ENCODE measurements at regions not wholly inside any gene's neighbourhood (a gene's known extent, or its start where the extent isn't known, plus 50 kb on each side); places are given as distances from the start of the nearest gene placed in this dataset.
"Not testable (repeated sequence)": the region's sequence is repeated elsewhere in the genome, so short reads cannot be mapped to it uniquely, and the experiment has no call there.

GRCh38 chr16:88246955-88247582, 135.7 kb upstream of the ZNF469 start:
- TF ChIP-seq MAX (CRISPR knock-in tag; IDR thresholded peaks at IDR 0.05); FOXP4 (CRISPR knock-in tag; IDR thresholded peaks at IDR 0.05); CTCF (IDR thresholded peaks at IDR 0.05); TCF7 (CRISPR knock-in tag; IDR thresholded peaks at IDR 0.05; ENCODE audit: low read depth); ZNF532 (CRISPR knock-in tag; IDR thresholded peaks at IDR 0.05; ENCODE audit: borderline replicate concordance); NFE2L1 (CRISPR knock-in tag; IDR thresholded peaks at IDR 0.05); NR3C1 (CRISPR knock-in tag; conservative IDR thresholded peaks at IDR 0.05; ENCODE audit: low read depth); ATF3 (CRISPR knock-in tag; conservative IDR thresholded peaks at IDR 0.05); ETV6 (CRISPR knock-in tag; IDR thresholded peaks at IDR 0.05); ARID4B (CRISPR knock-in tag; IDR thresholded peaks at IDR 0.05; ENCODE audit: borderline replicate concordance); PRRX2 (CRISPR knock-in tag; IDR thresholded peaks at IDR 0.05); FOXK1 (CRISPR knock-in tag; IDR thresholded peaks at IDR 0.05): not testable (repeated sequence)

Data from WTC11 (cell line).